Pancreas (tissue), 10 donors: ENCODE measurements at regions not wholly inside any gene's neighbourhood (a gene's known extent, or its start where the extent isn't known, plus 50 kb on each side); places are given as distances from the start of the nearest gene placed in this dataset.

Experiments
- ATAC-seq, 4 donors: fragments of 200-7000 bp; cut with Tn5 transposase; one replicate each; pipeline versions ENCODE4 v1.8.0 to v1.9.1; 2020; ENCODE audit warnings: mild to moderate bottlenecking in 4 of 4, moderate library complexity in 4 of 4
- DNase-seq, 6 donors: peaks; one replicate each; pipeline ENCODE4 v3.0.0-alpha.2; 2020
- FAIRE-seq: peaks from 2 replicates; lab custom pipeline; 2012; peaks lifted over from hg19 to GRCh38; lab: Jason Lieb, UNC
- H3K27ac ChIP-seq, 4 donors: fragments of 200-600 bp; sonication (generic); 1 replicate in 3 of 4; 2 replicates in 1 of 4; pipeline versions ENCODE4 v1.5.0 to v1.8.0; 2020
- H3K27me3 ChIP-seq, 4 donors: fragments of 200-600 bp; one replicate each; pipeline ENCODE4 v1.8.0; 2021
- H3K36me3 ChIP-seq, 3 donors: fragments of 200-600 bp; sonication (generic) in 1 of 3; one replicate each; pipeline versions ENCODE4 v1.5.0 to v1.8.0; 2020 to 2021
- H3K4me1 ChIP-seq, 3 donors: fragments of 200-600 bp; one replicate each; pipeline ENCODE4 v1.8.0; 2021
- H3K4me3 ChIP-seq, 4 donors: fragments of 200-600 bp; sonication (generic) in 2 of 4; one replicate each; pipeline versions ENCODE4 v1.5.0 to v1.8.0; 2020 to 2021
- H3K9me3 ChIP-seq, 4 donors: fragments of 200-600 bp; one replicate each; pipeline ENCODE4 v1.8.0; 2021
- CTCF ChIP-seq, 4 donors: fragments of 200-600 bp; sonication (generic) in 3 of 4; IDR thresholded peaks; one replicate each; pipeline versions ENCODE4 v1.5.0 to v1.8.0; 2021; ENCODE audit warnings: antibody characterized with exemption in 4 of 4
- WGBS, 2 donors: extraction: QIAGEN DNeasy Blood & Tissue Kit; methylation state at CpG; one replicate each; pipeline ENCODE4 v1.1.7; 2013; 5-methylcytosine and 5-hydroxymethylcytosine counted together
- intact Hi-C, 3 donors: fragments of 100-400 bp; cut with DNase I; formaldehyde crosslinking; loops; one replicate each; pipeline versions ENCODE4 v1.11.1 to v1.14.2; 2022
- donor health status: healthy with polysubstance abuse.
- donor health status: DM: no; HTN: no; CAD: no; lungs with moderate emphysema.
- donor health status: DM: no; HTN: no; CAD: no.
- donor health status: control.
- donor health status: control.
- donor health status: Bipolar disorder and iron deficiency.
- donor health status: DM: yes; HTN: yes; CAD: no.
- donor health status: DM: no; HTN: no; CAD: no.
- donor health status: DM: no; HTN: no; CAD: no.
- donor health status: DM: yes; HTN: yes; CAD: no.

GRCh38 chr7:16189026-16189715 is 232.2 kb downstream of the CRPPA start:
- no peaks in the 10 kb centered on the region for H3K4me1 ChIP-seq
- intact Hi-C loops, result no loop called here
- no peaks in the 10 kb centered on the region for H3K36me3 ChIP-seq
- TF ChIP-seq CTCF (IDR thresholded peaks at IDR 0.05), result no peak
- FAIRE-seq (no peak), DNase-seq (no peak), ATAC-seq (no peak)
- H3K27me3 ChIP-seq, result no peaks in the 10 kb centered on the region
- H3K9me3 ChIP-seq, result no peaks in the 10 kb centered on the region
- 63 to 72% methylated on average over 2 of the region's 2 CpGs for WGBS, 2 donors
- no peak overlapping the region for H3K4me3 ChIP-seq
- H3K27ac ChIP-seq, result no peak overlapping the region

GRCh38 chr7:16187131-16187530 is 234.2 kb downstream of the CRPPA start:
- Histone ChIP-seq H3K4me3 (no peak overlapping the region), H3K36me3 (no peaks in the 10 kb centered on the region), H3K27ac (no peak overlapping the region), H3K27me3 (no peaks in the 10 kb centered on the region), H3K4me1 (no peaks in the 10 kb centered on the region), H3K9me3 (no peaks in the 10 kb centered on the region)
- no peak for ATAC-seq
- no peak for TF ChIP-seq CTCF (IDR thresholded peaks at IDR 0.05)
- FAIRE-seq, result no peak
- no peak for DNase-seq
- intact Hi-C loops, result no loop called here
- 88 to 93% methylated on average over 1 of the region's 1 CpG for WGBS, 2 donors

- no peaks in the 10 kb centered on the region for H3K9me3 ChIP-seq
- TF ChIP-seq CTCF (IDR thresholded peaks at IDR 0.05), result no peak
- no peak for DNase-seq
- FAIRE-seq, result no peak
- ATAC-seq, result no peak
- H3K27ac ChIP-seq, result no peak overlapping the region
- 88 to 89% methylated on average over 2 of the region's 2 CpGs for WGBS, 2 donors
- H3K27me3 ChIP-seq, result no peaks in the 10 kb centered on the region
- no peaks in the 10 kb centered on the region for H3K4me1 ChIP-seq
- H3K36me3 ChIP-seq, result no peaks in the 10 kb centered on the region
- intact Hi-C loops, result no loop called here
- no peak overlapping the region for H3K4me3 ChIP-seq
Observed at GRCh38 chr7:16178585-16178984, 242.8 kb downstream of the CRPPA start.

GRCh38 chr7:16178092-16178491 is 243.2 kb downstream of the CRPPA start:
- no peak for TF ChIP-seq CTCF (IDR thresholded peaks at IDR 0.05)
- ATAC-seq (no peak), FAIRE-seq (no peak), DNase-seq (no peak)
- no peaks in the 10 kb centered on the region for H3K9me3 ChIP-seq
- no peak overlapping the region for H3K27ac ChIP-seq
- no peak overlapping the region for H3K4me3 ChIP-seq
- no peaks in the 10 kb centered on the region for H3K4me1 ChIP-seq
- WGBS, 2 donors, result 73 to 86% methylated on average over 2 of the region's 2 CpGs
- intact Hi-C loops, result no loop called here
- H3K36me3 ChIP-seq, result no peaks in the 10 kb centered on the region
- no peaks in the 10 kb centered on the region for H3K27me3 ChIP-seq

GRCh38 chr7:16174253-16174652 is 247.1 kb downstream of the CRPPA start:
- FAIRE-seq (no peak), DNase-seq (no peak), ATAC-seq (no peak)
- Histone ChIP-seq H3K4me3 (no peak overlapping the region), H3K9me3 (no peaks in the 10 kb centered on the region), H3K27ac (no peak overlapping the region), H3K4me1 (no peaks in the 10 kb centered on the region), H3K27me3 (no peaks in the 10 kb centered on the region), H3K36me3 (no peaks in the 10 kb centered on the region)
- TF ChIP-seq CTCF (IDR thresholded peaks at IDR 0.05), result no peak
- WGBS, 2 donors, result 72 to 78% methylated on average over 4 of the region's 4 CpGs
- intact Hi-C loops, result no loop called here
